Occipital lobe (tissue), 1 donor: ENCODE measurements at regions not wholly inside any gene's neighbourhood (a gene's known extent, or its start where the extent isn't known, plus 50 kb on each side); places are given as distances from the start of the nearest gene placed in this dataset.
"Not testable (repeated sequence)": the region's sequence is repeated elsewhere in the genome, so short reads cannot be mapped to it uniquely, and the experiment has no call there.

Experiments
- DNase-seq: peaks from one replicate; lab custom pipeline; 2025; lab: John Stamatoyannopoulos, UW

DNA sequence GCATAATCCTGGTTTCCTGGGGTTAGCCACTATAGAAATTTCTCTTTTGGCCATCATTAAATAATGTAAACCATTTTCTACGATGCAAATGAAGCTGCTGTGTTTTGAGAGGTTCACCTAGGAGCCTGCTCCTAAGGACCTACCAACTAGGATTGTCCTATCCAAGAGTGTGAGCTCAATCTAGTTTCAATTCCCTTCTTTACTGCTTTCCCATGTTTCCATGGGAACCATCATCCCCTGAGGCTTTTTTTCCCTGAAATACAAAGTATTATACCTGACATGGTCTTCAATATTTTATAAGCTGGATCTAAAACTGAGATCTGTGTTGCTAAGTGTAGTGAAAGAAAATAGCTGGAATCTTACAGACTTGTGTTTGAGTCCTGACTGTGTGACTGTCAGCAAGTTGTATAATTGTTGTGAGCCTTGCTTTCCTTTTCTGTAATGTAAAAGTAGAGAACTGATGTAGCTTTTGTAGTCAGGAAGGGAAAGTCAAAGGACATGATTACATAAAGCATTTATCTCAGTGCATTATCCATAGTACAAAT lies 453.2 kb downstream of the PRR16 start:
- DNase-seq, result no peak

DNA sequence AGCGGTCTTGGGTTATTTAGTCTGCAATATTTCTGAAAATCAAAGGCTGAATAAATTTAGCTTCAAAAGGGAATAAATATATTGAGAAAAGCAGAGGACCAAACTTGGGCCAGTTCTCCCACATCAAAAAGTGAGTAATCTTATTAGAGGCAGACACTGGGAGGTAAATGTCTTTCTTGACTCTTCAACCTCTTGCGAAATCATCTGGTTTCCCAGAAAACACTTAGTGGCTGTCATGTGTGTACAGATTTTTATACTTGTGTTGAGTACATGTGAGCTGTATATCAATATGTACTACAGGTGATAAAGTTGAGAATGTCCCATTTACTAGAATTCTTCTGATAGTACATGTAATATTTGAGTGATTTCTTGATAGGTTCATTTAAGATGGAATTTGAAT lies 454.9 kb downstream of the PRR16 start:
- no peak for DNase-seq

DNA sequence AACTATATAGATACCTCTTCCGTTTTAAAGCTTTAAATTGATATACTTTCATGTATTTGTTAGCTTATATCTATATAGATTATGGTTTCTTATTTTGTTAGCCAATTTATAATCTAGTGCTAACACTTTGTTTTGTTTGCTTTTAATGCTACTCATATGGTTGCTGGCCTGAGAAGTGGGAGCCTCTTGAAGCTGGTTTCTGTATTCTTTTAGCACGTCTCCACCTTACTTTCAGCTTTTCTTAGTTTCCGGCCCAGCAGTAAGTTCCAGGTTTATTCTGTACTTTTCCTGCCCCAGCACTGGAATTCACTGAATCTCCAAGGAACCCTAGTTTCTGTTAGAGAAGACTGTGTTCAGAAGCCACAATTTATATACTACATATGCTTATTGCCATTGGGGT lies 458.9 kb downstream of the PRR16 start:
- DNase-seq, result no peak

DNA sequence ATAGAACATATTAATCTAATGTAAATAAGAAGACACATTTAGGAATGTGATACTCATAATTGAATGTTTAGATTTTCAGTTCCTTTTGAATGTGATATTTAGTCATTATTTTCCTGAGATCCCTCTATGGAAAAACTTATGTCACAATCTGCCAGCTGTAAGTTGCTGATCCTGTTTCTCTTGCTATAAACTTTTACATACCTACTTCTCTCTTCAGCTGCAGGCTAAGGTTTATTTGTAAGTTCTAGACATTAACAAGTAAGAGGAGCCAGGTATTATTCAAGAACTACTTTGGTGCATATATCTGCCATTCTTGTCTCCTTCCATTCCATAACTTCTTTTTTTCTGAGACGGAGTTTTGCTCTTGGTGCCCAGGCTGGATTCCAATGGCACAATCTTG lies 462.4 kb downstream of the PRR16 start:
- no peak for DNase-seq

DNA sequence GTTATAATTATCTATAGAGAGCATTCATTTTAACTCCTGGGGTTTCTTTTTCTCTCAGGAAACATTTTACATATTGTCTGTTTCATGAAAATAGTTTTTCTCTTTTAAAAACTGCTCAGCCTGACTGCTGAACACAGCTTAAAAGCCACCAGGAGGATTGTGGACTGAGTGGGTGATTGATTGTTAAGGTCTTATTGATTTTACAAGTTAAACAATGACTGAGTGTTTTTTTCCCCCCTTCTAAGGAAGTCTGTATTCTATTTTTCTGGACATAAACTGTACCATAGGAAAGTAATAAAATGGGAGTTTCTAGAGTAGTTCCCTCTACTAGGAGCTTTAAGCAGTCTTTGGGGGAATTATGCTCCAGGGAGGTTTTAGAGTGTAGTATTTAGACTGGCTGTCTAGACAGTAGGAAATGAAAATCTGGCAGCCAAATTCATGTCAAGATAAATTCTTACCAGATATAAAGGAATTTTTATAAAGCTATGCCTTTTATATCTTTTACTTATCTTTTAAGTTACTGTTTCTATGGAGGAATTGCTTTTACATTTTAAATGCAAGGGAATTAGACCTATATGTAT lies 463.9 kb downstream of the PRR16 start:
- no peak for DNase-seq

DNA sequence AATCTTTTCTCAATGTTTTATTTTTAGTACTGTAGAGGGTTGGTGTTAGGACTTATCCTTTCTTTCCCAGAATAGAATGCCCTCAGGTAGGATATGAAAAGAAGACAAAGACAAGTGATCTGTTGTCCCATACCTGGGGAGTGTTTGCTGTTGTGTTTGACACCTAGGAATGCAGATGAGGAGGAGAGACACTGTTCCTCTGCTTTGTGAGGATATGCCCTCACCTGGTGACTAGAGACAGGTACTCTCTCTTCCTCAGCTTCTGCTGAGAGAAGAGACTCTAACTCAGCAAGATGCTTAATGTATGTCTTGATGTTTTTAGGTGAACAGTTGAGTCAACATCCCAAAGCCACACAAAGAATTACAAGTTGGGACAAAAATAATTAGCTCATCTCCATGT lies 468.4 kb downstream of the PRR16 start:
- DNase-seq, result no peak

DNA sequence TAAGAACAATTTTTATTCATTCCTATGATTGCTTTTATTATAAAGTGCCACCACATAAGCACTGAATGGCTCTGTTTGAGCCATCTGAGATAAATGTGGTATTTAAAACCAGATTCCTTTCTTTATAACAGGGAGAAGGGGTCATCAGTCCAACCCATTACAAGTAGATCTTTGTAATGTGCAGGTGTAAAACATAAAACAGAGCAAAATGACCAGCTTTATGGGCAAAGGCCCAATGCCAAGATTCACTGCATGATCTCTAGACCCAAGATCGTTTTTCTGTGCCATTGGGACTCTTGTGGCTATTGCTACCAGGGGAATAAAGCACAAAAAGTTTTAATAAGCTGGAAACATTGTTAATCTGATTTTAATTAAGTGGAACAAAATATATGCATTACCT lies 469.9 kb downstream of the PRR16 start:
- DNase-seq, result no peak

DNA sequence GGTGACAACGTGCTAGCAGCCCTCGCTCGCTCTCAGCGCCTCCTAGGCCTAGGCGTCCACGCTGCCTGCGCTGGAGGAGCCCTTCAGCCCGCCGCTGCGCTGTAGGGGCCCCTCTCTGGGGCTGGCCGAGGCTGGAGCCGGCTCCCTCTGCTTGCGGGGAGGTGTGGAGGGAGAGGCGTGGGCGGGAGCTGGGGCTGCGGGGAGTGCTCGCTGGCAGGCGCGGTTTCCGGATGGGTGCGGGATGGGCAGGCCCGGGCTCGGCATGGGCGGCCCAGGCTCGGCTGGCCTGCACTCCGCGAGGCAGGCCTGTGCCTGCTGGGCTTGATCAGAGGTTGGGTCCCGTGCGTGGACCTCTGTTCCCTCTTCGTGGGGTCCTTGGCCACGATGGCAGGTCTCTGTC lies 472.6 kb downstream of the PRR16 start:
- no peak for DNase-seq

DNA sequence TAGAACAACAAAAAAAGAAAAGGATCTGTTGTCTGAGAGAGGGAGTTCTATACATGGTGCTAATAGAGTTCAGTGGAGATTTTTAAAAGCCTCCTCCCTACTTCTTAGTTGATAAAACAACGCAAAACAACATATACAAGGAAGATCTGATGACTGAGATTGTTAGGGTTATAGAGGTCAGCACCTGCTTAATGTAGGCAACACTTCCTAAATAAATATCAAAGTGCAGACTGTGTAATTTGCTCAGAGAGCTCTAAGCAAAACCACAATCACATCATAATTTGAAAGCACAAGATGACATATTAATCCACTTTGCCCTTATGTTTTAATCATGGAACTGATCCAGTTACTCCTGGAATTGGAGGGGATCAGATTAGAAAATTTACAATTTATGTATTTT lies 474.5 kb downstream of the PRR16 start:
- DNase-seq, result no peak

DNA sequence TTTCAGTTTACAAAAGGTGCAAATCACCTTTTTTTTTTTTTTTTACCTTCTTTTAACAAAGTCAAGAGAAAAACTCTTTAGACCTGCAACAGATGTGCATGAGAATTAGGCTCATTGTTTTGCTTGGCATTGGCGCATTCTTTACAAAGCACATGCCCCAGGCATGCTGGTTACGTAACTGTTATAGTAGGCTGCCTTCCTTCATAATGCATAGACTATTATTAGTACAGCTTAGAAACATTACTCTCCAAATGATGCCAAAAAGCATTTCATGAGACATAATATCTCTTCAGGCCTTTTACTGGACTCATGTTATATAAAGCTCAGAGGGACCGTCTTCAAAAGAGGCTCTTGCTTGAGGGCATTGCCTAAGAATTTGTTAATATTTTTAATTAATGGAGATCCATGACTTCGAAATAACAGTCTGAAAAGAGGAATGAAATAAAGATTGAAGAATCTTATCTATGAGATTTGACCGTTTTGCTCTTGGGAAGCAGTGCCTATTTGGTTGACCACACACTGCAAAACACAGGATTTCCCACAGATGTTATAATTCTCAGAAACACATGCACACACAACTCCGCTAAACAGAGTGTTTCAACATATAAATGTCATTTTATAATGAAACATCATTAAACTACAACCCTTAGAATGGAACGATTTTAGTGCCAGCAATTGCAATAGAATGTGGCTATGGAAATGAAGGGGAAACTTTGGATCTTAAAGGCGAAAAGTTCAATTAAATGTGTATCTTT lies 478.7 kb downstream of the PRR16 start:
- no peak for DNase-seq

DNA sequence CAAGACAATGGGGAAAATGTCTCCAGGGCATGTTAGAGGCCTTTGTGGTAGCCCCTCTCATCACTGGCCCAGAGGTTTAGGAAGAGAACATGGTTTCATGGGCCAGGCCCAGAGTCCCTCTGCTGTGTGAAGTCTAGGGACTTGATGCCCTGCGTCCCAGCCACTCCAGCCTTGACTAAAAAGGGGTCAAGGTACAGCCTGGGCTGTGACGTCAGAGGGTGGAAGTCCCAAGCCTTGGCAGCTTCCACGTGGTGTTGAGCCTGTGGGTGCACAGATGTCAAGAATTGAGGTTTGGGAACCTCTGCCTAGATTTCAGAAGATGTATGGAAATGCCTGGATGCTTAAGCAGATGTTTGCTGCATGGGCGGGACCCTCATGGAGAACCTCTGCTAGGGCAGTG lies 485.5 kb downstream of the PRR16 start:
- DNase-seq, result not testable (repeated sequence)

DNA sequence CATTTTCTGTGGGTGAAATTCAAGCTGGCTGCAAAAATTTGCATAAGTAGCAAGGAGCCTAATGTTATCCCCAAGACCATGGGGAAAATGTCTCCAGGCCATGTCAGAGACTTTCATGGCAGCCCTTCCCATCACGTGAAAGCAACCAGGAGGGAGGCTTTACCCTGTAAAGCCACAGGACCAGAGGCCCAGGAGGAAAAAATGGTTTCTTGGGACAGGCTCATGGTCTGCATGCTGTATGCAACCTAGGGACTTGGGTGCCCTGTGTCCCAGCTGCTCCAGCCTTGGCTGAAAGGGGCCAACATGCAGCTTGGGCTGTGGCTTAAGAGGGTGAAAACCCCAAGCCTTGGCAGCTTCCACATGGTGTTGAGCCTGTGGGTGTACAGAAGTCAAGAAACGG lies 489.3 kb downstream of the PRR16 start:
- not testable (repeated sequence) for DNase-seq

DNA sequence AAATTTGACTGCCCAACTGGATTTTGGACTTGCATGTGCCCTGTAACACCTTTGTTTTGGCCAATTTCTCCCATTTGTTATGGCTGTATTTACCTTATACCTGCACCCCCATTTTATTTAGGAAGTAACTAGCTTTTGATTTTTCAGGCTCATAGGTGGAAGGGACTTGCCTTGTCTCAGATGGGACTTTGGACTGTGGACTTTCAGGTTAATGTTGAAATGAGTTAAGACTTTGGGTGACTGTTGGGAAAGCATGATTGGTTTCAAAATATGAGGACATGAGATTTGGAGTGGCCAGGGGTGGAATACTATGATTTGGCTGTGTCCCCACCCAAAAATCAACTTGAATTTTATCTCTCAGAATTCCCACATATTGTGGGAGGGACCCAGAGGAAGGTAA lies 490.2 kb downstream of the PRR16 start:
- DNase-seq, result no peak

DNA sequence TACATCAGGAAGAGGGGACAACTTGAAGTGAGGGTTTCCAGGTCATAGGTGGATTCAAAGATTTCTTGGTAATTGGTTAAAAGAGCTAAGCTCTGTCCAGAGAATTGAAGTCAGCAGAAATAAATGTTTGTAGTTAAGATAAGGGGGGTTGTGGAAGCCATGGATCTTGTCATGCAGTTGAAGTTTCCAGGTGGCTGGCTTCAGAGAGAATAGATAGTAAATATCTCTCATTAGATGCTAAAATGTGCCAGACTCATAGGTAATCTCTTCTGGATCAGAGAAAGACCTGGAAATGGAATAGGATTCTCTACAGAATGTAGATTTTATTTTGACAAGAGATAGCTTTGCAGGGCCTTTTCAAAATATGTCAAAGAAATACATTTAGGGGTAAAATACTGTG lies 491.7 kb downstream of the PRR16 start:
- no peak for DNase-seq

DNA sequence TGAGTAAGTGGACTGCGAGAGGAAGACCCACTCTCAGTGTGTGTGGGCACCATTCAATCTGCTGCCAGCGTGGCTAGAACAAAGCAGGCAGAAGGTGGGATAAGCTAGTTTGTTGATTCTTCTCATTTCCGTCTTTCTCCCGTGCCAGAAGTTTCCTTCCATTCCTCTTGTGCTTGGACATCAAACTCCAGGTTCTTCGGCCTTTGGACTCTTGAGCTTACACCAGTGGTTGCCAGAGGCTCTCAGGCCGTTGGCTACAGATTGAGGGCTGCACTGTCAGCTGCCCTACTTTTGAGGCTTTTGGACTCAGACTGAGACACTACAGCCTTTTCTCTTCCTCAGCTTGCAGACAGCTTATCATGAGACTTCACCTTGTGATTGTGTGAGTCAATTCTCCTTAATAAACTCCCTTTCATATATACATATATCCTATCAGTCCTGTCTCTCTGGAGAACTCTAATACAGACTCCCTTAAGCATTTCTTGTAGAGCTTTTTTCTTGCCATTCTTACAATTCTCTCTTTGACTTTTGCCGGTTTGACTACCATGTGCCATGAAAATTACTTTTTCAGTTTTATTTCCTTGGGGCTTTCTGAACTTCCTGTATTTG lies 494.9 kb downstream of the PRR16 start:
- DNase-seq, result no peak

DNA sequence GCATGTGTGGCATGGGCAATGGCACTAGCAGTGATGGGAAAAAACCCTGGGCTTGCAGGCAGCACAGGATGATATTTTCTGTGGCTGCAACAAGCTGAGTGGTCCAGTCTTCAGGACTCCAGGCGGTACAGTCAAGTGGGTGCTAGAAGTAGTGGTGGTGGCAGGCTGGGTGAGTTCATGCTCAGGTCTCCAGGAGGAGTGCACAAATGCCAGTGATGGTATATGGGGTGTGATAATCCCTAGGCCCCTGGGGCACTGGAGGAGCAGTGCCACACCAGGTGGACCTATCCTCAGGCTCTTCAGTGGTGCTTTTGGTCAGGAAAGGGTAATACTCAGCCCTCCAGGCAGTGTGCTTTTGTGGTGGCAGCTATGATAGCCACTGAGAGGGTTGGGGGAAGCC lies 496.4 kb downstream of the PRR16 start:
- DNase-seq, result no peak

DNA sequence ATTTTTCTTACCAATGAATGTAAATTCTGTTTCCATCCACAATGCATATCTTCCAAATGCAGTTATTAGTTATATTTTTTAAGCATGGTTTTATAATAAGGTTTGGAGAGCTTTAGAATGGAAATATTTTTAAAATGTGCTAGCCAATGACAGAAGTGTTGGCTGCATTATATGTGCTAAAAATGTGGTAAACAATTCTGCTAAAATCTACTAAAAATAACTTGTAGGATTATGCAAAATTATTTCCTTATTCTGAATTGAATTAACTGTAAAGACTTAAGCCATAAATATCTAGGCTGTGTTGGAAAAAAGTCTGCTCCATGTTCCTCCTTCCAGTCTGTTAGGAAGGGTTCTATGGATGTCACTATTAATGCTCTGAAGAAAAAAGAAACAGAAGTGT lies 503.3 kb downstream of the PRR16 start:
- DNase-seq, result no peak

DNA sequence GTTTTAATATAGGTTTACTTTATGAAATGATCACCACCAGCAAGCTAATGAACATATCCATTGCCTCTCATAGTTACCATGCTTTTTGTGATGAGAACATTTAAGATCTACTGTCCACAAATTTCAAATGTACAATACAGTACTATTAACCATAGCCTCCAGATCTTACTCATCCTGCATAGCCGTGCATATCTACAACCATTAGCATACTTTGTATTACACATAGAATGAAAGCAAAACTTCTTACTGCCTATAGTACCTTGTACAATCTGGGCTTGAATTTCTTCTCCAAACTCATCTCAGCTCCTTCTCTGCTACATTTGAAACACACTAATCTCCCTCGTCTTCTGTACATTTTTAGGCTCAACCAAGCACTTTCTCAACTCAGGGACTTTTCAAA lies 510.6 kb downstream of the PRR16 start:
- DNase-seq, result no peak

DNA sequence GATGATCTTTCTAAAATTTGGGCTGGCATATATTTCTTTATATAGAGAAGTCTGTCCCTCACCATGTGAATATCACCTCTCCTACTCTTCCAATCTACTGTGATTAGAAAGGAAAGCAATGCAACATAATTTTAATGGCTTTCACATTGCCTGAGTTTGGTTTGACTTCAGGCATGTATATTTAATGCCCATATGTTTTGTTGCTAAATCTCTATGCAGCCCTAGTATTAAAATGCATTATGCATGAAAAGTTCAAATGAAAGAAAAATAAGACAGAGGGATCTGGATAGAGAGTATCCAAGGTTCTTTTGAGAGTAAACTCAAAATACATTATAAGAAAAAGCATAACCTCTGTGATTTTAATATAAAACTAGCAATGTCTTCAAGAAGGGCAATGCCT lies 518.3 kb downstream of the PRR16 start:
- DNase-seq, result no peak

DNA sequence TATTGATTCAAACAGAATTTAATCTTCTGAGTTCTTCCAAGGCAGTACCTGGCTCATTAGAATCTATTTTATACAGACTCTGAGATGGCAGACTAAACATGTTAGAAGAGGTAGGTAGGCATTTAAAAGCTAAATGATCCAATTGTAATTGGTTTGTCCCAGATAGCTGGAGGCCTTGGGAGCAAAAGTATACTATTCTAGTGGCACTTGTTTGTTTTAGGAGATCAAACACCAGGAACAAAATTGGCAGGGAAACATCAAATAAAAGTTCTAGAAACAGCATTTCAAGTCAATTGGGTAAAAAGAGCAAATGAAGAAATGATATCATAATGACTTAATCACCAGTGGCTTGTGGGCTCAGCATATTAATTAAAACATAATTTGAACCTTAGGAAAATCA lies 521.4 kb downstream of the PRR16 start:
- DNase-seq, result no peak

DNA sequence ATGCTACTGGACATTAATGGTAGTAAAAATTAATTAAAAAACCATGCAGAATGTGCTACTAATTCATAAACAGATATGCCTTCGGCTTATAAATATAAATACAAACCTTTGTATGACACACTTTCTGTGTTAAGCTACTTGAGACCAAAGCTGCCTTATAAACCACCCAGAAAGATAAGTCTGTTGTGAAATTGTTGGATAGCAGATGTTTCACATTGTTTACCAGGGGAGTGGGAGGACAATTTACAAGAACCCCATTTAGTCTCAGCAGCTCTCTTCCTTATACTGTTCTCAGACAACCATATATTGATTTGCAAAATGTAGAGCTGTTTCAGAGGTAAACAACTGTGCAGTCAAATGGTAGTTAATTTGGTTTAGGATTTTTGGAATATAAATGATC lies 524.4 kb downstream of the PRR16 start:
- DNase-seq, result no peak

DNA sequence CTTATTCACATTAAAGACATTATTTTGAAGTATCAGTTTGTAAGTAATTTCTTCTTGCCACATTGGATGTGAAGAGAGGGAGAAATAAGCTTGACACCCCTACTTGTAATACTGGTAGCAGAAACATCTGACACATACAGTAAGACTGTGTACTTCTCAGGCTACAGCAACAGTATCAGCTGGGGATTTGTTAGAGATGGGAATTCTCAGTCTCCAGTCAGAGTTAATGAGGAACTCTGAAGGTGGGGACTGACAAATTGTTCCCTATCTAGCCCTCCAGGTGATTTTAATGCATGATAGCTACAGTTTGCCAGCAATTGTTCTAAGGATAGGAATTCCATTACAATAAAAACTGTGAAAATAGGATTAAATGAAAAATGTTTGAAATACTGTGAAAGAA lies 524.8 kb downstream of the PRR16 start:
- no peak for DNase-seq

DNA sequence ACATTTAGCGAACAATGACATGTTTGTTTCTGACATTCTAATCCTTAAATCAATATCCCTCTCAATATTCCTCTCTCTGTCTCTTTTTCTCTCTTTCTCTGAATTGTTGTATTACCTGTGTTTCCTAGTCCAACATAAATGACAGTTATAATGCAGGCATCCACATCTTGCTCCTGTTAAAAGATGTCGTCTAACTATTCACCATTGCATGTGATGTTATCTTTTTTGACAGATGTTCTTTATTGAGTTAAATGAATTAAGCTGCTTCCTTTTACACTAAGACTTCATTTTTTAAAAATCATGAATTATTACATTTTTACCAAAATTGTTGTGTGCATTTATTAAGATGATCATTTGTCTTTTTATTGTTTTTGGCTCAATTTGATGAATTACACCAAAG lies 527.5 kb downstream of the PRR16 start:
- no peak for DNase-seq
